ENCODE measurements at regions not wholly inside any gene's neighbourhood (a gene's known extent, or its start where the extent isn't known, plus 50 kb on each side); places are given as distances from the start of the nearest gene placed in this dataset.

DNA sequence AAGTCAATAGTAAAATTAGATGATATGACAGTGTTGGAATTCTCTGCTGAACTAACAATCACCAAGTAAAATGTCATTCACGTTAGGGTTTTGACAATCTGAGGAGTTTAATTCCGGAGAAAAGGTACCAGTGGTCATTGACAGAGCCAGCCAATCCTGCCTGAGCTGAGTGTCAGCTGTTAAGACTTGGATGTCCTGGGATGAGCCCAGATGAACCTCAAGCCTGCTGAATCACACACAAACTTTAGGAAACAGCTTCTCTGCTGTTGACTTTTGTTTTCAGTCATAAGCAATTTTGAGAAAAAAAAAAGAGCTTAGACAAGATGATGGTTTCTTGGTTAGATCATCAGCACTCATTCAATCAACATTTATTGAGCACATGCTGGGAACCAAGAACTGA lies 600.0 kb upstream of the SLC39A10 start:
- Histone ChIP-seq H3K36me3 (replicated peaks in 1 of 2; ENCODE audit: control insufficient read depth in 1 of 2, insufficient read depth in 2 of 2, low read length in 1 of 2) (no peaks in the 10 kb centered on the region), H3K4me3 (ENCODE audit: low read depth in 2 of 2, low read length in 1 of 2) (no peak overlapping the region), H3K9me3 (no peaks in the 10 kb centered on the region), H3F3A (replicated peaks; ENCODE audit: insufficient read depth) (no peaks in the 10 kb centered on the region), H4K20me1 (ENCODE audit: insufficient read depth) (no peaks in the 10 kb centered on the region), H3K9me2 (no peaks in the 10 kb centered on the region), H3K4me2 (no peak overlapping the region), H3K4me1 (ENCODE audit: control insufficient read depth in 1 of 2, insufficient read depth in 2 of 2, low read depth in 1 of 2, low read length in 1 of 2) (no peaks in the 10 kb centered on the region), H3K27me3 (ENCODE audit: insufficient read depth) (no peaks in the 10 kb centered on the region), H3K27ac (ENCODE audit: low read depth in 2 of 2, low read length in 1 of 2) (no peak overlapping the region), H3K9ac (no peak overlapping the region), H2AFZ (ENCODE audit: low read depth) (no peak overlapping the region), H3K79me2 (ENCODE audit: insufficient read depth) (no peaks in the 10 kb centered on the region; the same call in 1 of the 2 replicates)
- 25% methylated on average over 2 of the region's 2 CpGs for WGBS (ENCODE audit: low lambda C conversion rate)
- ChIA-PET POLR2A (no interaction called here), CTCF (no interaction called here)
- no peak for DNase-seq
- TF ChIP-seq, protein P1, sequence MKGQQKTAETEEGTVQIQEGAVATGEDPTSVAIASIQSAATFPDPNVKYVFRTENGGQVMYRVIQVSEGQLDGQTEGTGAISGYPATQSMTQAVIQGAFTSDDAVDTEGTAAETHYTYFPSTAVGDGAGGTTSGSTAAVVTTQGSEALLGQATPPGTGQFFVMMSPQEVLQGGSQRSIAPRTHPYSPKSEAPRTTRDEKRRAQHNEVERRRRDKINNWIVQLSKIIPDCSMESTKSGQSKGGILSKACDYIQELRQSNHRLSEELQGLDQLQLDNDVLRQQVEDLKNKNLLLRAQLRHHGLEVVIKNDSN (IDR thresholded peaks at IDR 0.05; ENCODE audit: borderline replicate concordance, low read depth) = no peak
- TF ChIP-seq SIN3A (IDR thresholded peaks at IDR 0.05; ENCODE audit: borderline replicate concordance, low read depth, low read length) (no peak), FOXM1 (IDR thresholded peaks at IDR 0.05; ENCODE audit: low read depth) (no peak), TCF12 (IDR thresholded peaks at IDR 0.05) (no peak)
- TF ChIP-seq, protein P2, sequence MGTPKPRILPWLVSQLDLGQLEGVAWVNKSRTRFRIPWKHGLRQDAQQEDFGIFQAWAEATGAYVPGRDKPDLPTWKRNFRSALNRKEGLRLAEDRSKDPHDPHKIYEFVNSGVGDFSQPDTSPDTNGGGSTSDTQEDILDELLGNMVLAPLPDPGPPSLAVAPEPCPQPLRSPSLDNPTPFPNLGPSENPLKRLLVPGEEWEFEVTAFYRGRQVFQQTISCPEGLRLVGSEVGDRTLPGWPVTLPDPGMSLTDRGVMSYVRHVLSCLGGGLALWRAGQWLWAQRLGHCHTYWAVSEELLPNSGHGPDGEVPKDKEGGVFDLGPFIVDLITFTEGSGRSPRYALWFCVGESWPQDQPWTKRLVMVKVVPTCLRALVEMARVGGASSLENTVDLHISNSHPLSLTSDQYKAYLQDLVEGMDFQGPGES (IDR thresholded peaks at IDR 0.05; ENCODE audit: low read depth, low read length) = no peak

DNA sequence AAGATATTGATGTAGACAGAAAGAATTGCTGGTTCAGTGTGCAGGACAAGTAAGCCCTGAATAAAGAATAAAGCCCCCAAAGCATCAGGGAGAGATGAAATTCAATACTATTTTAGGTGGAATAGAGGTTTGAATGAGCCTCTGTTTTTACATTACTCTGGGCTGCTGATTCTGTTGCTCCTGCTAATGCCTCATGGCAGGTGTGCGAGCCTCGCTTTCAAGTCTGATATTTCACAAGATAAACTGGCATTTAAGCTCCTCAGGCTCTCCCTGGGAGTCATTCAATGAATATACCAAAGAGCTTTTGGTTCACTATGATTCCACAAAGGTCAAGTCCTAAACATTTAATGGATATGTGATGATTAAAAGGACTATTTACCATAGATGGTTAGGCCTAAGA lies 601.0 kb upstream of the SLC39A10 start:
- POLR2A ChIA-PET = no interaction called here
- Histone ChIP-seq H3K4me2 (no peak overlapping the region), H3K36me3 (replicated peaks in 1 of 2; ENCODE audit: control insufficient read depth in 1 of 2, insufficient read depth in 2 of 2, low read length in 1 of 2) (no peaks in the 10 kb centered on the region), H3K9me3 (no peaks in the 10 kb centered on the region), H4K20me1 (ENCODE audit: insufficient read depth) (no peaks in the 10 kb centered on the region), H3K4me1 (ENCODE audit: control insufficient read depth in 1 of 2, insufficient read depth in 2 of 2, low read depth in 1 of 2, low read length in 1 of 2) (no peaks in the 10 kb centered on the region), H2AFZ (ENCODE audit: low read depth) (no peak overlapping the region), H3K9ac (no peak overlapping the region), H3K9me2 (no peaks in the 10 kb centered on the region), H3K79me2 (ENCODE audit: insufficient read depth) (no peaks in the 10 kb centered on the region; the same call in 1 of the 2 replicates), H3F3A (replicated peaks; ENCODE audit: insufficient read depth) (no peaks in the 10 kb centered on the region), H3K27ac (ENCODE audit: low read depth in 2 of 2, low read length in 1 of 2) (no peak overlapping the region), H3K4me3 (ENCODE audit: low read depth in 2 of 2, low read length in 1 of 2) (no peak overlapping the region), H3K27me3 (ENCODE audit: insufficient read depth) (no peaks in the 10 kb centered on the region)
- no peak for TF ChIP-seq FOXM1 (IDR thresholded peaks at IDR 0.05; ENCODE audit: low read depth)
- no peak for TF ChIP-seq JUND (IDR thresholded peaks at IDR 0.05)
- no peak for TF ChIP-seq MEF2A (IDR thresholded peaks at IDR 0.05; ENCODE audit: borderline replicate concordance, low read depth)
- no peak for TF ChIP-seq FOXJ3 (CRISPR knock-in tag; IDR thresholded peaks at IDR 0.05)
- no peak for TF ChIP-seq SMC3 (IDR thresholded peaks at IDR 0.05; ENCODE audit: low read depth, low read length)
- TF ChIP-seq, protein P3, sequence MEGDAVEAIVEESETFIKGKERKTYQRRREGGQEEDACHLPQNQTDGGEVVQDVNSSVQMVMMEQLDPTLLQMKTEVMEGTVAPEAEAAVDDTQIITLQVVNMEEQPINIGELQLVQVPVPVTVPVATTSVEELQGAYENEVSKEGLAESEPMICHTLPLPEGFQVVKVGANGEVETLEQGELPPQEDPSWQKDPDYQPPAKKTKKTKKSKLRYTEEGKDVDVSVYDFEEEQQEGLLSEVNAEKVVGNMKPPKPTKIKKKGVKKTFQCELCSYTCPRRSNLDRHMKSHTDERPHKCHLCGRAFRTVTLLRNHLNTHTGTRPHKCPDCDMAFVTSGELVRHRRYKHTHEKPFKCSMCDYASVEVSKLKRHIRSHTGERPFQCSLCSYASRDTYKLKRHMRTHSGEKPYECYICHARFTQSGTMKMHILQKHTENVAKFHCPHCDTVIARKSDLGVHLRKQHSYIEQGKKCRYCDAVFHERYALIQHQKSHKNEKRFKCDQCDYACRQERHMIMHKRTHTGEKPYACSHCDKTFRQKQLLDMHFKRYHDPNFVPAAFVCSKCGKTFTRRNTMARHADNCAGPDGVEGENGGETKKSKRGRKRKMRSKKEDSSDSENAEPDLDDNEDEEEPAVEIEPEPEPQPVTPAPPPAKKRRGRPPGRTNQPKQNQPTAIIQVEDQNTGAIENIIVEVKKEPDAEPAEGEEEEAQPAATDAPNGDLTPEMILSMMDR (IDR thresholded peaks at IDR 0.05) = no peak
- TF ChIP-seq, protein P2 (IDR thresholded peaks at IDR 0.05; ENCODE audit: low read depth, low read length) = no peak
- no peak for TF ChIP-seq RXRA (IDR thresholded peaks at IDR 0.05; ENCODE audit: borderline replicate concordance, low read depth)
- no peak for TF ChIP-seq RFX5 (IDR thresholded peaks at IDR 0.05; ENCODE audit: low read length)
- no peak for TF ChIP-seq NRF1 (IDR thresholded peaks at IDR 0.05; ENCODE audit: low read depth, low read length)
- no peak for TF ChIP-seq POLR2AphosphoS5 (IDR thresholded peaks at IDR 0.05; ENCODE audit: low read depth, low read length)
- no peak for TF ChIP-seq NFIC (IDR thresholded peaks at IDR 0.05; ENCODE audit: borderline replicate concordance)
- TF ChIP-seq, protein P4, sequence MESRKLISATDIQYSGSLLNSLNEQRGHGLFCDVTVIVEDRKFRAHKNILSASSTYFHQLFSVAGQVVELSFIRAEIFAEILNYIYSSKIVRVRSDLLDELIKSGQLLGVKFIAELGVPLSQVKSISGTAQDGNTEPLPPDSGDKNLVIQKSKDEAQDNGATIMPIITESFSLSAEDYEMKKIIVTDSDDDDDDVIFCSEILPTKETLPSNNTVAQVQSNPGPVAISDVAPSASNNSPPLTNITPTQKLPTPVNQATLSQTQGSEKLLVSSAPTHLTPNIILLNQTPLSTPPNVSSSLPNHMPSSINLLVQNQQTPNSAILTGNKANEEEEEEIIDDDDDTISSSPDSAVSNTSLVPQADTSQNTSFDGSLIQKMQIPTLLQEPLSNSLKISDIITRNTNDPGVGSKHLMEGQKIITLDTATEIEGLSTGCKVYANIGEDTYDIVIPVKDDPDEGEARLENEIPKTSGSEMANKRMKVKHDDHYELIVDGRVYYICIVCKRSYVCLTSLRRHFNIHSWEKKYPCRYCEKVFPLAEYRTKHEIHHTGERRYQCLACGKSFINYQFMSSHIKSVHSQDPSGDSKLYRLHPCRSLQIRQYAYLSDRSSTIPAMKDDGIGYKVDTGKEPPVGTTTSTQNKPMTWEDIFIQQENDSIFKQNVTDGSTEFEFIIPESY (IDR thresholded peaks at IDR 0.05; ENCODE audit: borderline replicate concordance, low read depth) = no peak
- TF ChIP-seq GATA2 (CRISPR knock-in tag; IDR thresholded peaks at IDR 0.05) = no peak
- no peak for TF ChIP-seq TCF12 (IDR thresholded peaks at IDR 0.05)
- no peak for TF ChIP-seq RAD21 (IDR thresholded peaks at IDR 0.05; ENCODE audit: low read length)
- no peak for TF ChIP-seq SIN3A (IDR thresholded peaks at IDR 0.05; ENCODE audit: borderline replicate concordance, low read depth, low read length)
- TF ChIP-seq EP300 (IDR thresholded peaks at IDR 0.05; ENCODE audit: borderline replicate concordance in 1 of 2, low read depth in 1 of 2, low read length in 1 of 2) = no peak
- TF ChIP-seq TEAD4 (IDR thresholded peaks at IDR 0.05; ENCODE audit: borderline replicate concordance, insufficient read depth) = no peak
- no peak for TF ChIP-seq GABPA (IDR thresholded peaks at IDR 0.05; ENCODE audit: low read depth)
- whole genome bisulfite sequencing (ENCODE audit: low lambda C conversion rate) = 79% methylated on average over 2 of the region's 2 CpGs
- DNase-seq = no peak
- CTCF ChIA-PET = no interaction called here
